ENCODE measurements at regions not wholly inside any gene's neighbourhood (a gene's known extent, or its start where the extent isn't known, plus 50 kb on each side); places are given as distances from the start of the nearest gene placed in this dataset.

GRCh38 chr14:76647697-76648298 lies 113.5 kb upstream of the VASH1 start:
- Histone ChIP-seq H3K4me1 (no peaks in the 10 kb centered on the region), H3K36me3 (no peaks in the 10 kb centered on the region), H3K4me3 (no peak overlapping the region), H3K27ac (no peak overlapping the region), H3K27me3 (no peaks in the 10 kb centered on the region), H3K9me3 (no peaks in the 10 kb centered on the region)
- no peak for TF ChIP-seq POLR2AphosphoS5 (IDR thresholded peaks at IDR 0.05)
- TF ChIP-seq POLR2A (IDR thresholded peaks at IDR 0.05), result no peak
- peak in 2 of 3 donors; percentile 49 to 51 for TF ChIP-seq CTCF (IDR thresholded peaks at IDR 0.05)
- intact Hi-C loops (cut with DNase I; ENCODE audit: low total_unique reads), result no loop called here
- DNase-seq (ENCODE audit: low spot score in 2 of 2), result no peak

- Histone ChIP-seq H3K9me3 (no peaks in the 10 kb centered on the region), H3K4me3 (no peak overlapping the region), H3K27me3 (no peaks in the 10 kb centered on the region), H3K36me3 (no peaks in the 10 kb centered on the region), H3K4me1 (no peaks in the 10 kb centered on the region), H3K27ac (no peak overlapping the region)
- no peak for DNase-seq (ENCODE audit: low spot score in 2 of 2)
- intact Hi-C loops (cut with DNase I; ENCODE audit: low total_unique reads), result no loop called here
- TF ChIP-seq POLR2A (IDR thresholded peaks at IDR 0.05) (no peak), POLR2AphosphoS5 (IDR thresholded peaks at IDR 0.05) (no peak), CTCF (IDR thresholded peaks at IDR 0.05) (no peak)
Measured at GRCh38 chr14:76651410-76652055, 109.7 kb upstream of the VASH1 start.

GRCh38 chr14:76653875-76654572 lies 107.2 kb upstream of the VASH1 start:
- TF ChIP-seq POLR2A (IDR thresholded peaks at IDR 0.05) (no peak), CTCF (IDR thresholded peaks at IDR 0.05) (no peak), POLR2AphosphoS5 (IDR thresholded peaks at IDR 0.05) (no peak)

GRCh38 chr14:76654573-76655108 lies 106.6 kb upstream of the VASH1 start:
- no peak for TF ChIP-seq POLR2A (IDR thresholded peaks at IDR 0.05)
- TF ChIP-seq POLR2AphosphoS5 (IDR thresholded peaks at IDR 0.05), result no peak
- no peak for TF ChIP-seq CTCF (IDR thresholded peaks at IDR 0.05)
- intact Hi-C loops (cut with DNase I; ENCODE audit: low total_unique reads), result no loop called here
- no peak overlapping the region for H3K27ac ChIP-seq
- H3K9me3 ChIP-seq, result peaks cover 7 to 16% of the 10 kb centered on the region in 2 donors
- no peak for DNase-seq (ENCODE audit: low spot score in 2 of 2)
- H3K4me3 ChIP-seq, result no peak overlapping the region
- H3K4me1 ChIP-seq, result no peaks in the 10 kb centered on the region
- no peaks in the 10 kb centered on the region for H3K36me3 ChIP-seq
- no peaks in the 10 kb centered on the region for H3K27me3 ChIP-seq

More at GRCh38 chr14:76653875-76654572, 107.2 kb upstream of the VASH1 start:
- Histone ChIP-seq H3K27me3 (no peaks in the 10 kb centered on the region), H3K27ac (no peak overlapping the region), H3K36me3 (no peaks in the 10 kb centered on the region), H3K4me3 (no peak overlapping the region), H3K9me3 (peaks cover 6 to 16% of the 10 kb centered on the region in 2 donors), H3K4me1 (no peaks in the 10 kb centered on the region)
- intact Hi-C loops (cut with DNase I; ENCODE audit: low total_unique reads), result no loop called here
- no peak for DNase-seq (ENCODE audit: low spot score in 2 of 2)

- no peak for DNase-seq (ENCODE audit: low spot score in 2 of 2)
- no peak overlapping the region for H3K4me3 ChIP-seq
- H3K9me3 ChIP-seq, result peaks cover 7 to 16% of the 10 kb centered on the region in 2 donors
- intact Hi-C loops (cut with DNase I; ENCODE audit: low total_unique reads), result no loop called here
- H3K36me3 ChIP-seq, result no peaks in the 10 kb centered on the region
- H3K27ac ChIP-seq, result no peak overlapping the region
- H3K4me1 ChIP-seq, result no peaks in the 10 kb centered on the region
- TF ChIP-seq POLR2A (IDR thresholded peaks at IDR 0.05) (no peak), POLR2AphosphoS5 (IDR thresholded peaks at IDR 0.05) (no peak), CTCF (IDR thresholded peaks at IDR 0.05) (no peak)
- no peaks in the 10 kb centered on the region for H3K27me3 ChIP-seq
Measured at GRCh38 chr14:76655331-76655730, 105.9 kb upstream of the VASH1 start.

All from breast epithelium (tissue), 4 donors.